ENCODE measurements at regions not wholly inside any gene's neighbourhood (a gene's known extent, or its start where the extent isn't known, plus 50 kb on each side); places are given as distances from the start of the nearest gene placed in this dataset.
"Not testable (repeated sequence)": the region's sequence is repeated elsewhere in the genome, so short reads cannot be mapped to it uniquely, and the experiment has no call there.

GRCh38 chr18:59848002-59848401, 51.8 kb upstream of the PMAIP1 start:
- no peak for DNase-seq (ENCODE audit: low spot score)

DNA sequence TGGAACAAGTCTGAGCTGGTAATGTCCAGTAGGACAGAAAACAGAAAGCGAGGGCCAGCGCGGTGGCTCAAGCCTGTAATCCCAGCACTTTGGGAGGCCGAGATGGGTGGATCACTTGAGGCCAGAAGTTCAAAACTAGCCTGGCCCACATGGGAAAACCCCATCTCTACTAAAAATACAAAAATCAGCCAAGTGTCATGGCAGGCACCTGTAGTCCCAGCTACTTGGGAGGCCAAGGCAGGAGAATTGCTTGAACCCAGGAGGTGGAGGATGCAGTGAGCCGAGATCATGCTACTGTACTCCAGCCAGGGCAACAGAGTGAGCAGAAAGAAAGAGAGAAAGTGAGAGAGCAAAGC, 52.3 kb upstream of the PMAIP1 start:
- not testable (repeated sequence) for DNase-seq (ENCODE audit: low spot score)

GRCh38 chr18:59846814-59847490, 52.8 kb upstream of the PMAIP1 start:
- no peak for DNase-seq (ENCODE audit: low spot score)

DNA sequence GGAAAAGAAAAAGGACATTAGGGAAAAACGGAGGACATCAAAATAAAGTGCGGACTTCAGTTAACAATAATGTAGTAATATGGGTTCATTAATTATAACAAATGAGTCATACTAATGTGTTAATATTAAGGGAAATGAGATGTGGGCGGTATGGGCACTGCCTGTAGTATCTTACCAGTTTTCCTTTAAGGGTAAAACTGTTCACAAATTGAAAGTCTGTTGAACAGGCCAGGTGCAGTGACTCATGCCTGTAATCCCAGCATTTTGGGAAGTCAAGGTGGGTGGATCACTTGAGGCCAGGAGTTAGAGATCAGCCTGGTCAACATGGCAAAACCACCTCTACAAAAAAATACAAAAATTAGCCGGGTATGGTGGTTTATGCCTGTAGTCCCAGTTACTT, 56.8 kb upstream of the PMAIP1 start:
- no peak for DNase-seq (ENCODE audit: low spot score)

DNA sequence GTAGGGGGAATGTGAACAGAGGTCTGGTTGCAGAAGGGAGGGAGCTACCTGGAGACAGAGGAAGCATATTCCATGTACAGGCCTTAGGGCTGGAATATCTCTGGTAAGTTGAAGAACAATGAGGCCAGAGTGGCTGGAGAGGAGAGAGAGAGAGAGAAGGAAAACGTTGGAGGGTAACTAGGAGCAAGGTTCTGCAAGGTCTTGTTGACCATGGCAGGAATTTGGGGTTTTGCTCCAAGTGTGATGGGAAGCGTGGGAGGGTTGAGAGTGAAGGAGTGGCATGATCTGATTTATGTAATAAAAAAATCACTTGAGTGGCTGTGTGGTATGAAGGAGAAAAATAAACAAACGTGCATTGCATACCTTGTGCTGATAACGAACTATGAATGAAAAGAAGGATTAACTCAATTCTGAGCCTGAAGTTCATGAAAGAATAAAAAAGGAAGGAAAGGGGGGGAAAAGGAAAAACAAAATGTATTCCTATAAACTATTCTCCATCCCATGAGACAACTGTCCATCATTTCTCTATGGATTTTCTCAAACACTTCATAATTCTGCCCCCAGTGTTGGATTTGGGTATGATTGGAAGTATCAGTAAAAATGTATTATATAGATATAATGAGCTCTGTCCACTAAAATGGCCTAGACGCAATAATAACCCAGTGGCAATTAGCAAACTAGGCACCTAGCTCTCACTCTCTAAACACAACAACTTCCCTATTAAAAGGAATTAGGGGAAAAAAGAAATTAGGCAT, 59.7 kb upstream of the PMAIP1 start:
- DNase-seq (ENCODE audit: low spot score), result no peak

DNA sequence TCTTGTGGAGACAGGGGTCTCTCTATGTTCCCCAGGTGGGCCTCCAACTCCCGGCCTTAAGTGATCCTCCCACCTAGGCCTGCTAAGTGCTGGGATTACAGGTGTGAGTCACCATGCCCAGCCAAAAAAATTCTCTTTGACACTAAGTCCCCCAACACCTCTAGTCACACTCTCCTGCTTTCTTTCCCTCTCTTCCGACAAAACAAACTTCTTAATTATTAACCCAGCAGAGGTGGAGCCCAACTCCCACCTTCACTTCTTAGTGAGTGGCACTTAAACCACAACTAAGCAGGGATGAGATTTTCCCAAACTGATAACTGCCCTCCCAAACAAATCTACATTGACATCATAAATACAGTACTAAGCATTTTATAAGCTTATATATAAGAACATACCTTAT, 60.5 kb upstream of the PMAIP1 start:
- no peak for DNase-seq (ENCODE audit: low spot score)

DNA sequence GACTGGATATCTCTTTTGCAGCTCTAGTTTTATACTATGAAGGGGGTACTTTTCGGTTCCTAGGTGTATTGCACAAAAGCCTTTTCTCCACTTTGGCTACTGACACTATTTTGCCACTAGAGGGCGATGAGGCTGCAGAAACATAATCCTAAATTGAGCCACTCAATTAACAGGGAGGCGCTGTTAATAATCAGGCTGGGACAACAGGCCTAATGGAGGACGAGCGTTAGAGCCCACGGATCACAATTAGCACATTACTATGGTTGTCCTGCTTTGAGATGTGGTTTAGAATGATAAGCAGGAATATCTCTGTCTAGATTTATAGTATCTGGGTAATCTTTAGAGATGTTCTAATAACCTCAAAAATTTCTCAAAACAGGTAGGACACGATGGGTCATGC, 62.2 kb upstream of the PMAIP1 start:
- DNase-seq (ENCODE audit: low spot score), result peak; percentile 62

DNA sequence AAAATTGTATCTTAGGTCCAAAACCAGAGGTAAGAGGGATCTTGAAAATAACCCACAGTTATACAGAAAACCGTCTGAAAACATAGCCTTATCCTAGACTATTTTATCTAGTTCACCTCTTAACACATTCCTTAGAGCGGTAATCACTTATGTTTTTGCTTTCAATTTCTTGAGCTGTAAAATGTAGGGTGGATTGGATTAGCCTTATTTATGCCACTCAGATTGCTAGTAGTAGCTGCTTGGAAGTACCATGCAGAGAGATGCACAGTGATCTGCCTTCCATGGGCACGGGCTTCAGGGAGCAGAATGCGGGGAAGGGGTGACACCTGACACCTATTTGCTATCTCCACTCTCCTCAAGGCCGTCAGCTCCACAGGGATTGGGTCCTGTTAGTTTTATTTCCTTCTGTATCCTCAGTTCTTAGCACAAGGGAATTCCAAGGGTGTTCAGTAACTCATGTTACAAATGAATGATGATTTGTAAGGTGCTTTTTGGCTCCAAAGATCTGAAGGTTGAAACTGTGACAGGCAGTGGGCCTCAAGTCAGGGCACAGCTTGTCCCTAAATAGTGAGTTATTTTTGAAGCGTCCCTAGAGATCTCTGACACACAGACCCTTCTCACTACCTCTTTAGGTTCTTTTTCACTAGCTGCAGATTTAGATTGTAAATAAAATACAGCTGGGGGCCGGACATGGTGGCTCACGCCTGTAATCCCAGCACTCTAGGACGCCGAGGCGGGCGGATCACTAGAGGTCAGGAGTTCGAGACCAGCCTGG, 64.0 kb upstream of the PMAIP1 start:
- DNase-seq (ENCODE audit: low spot score), result no peak

DNA sequence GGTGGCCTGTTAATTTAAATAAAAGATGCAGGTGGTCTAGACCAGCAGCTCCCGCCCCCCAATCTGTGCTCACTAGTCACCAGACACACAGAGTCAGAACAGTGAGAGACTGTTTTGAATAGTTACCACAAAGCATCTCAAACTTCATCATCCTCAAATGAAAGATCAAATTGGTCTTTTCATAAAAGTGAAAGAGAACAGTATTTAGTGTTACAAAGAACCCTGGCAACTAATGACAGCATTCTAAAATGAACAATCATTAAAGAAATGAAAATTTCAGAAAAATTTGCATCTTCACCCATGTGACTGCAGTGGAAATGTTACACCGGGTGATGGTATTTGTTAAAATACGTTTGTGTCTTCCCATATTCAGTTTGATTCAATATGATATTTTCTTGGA, 65.5 kb upstream of the PMAIP1 start:
- no peak for DNase-seq (ENCODE audit: low spot score)

- DNase-seq (ENCODE audit: low spot score), result no peak
Observed at GRCh38 chr18:59833785-59834184, 66.0 kb upstream of the PMAIP1 start.

DNA sequence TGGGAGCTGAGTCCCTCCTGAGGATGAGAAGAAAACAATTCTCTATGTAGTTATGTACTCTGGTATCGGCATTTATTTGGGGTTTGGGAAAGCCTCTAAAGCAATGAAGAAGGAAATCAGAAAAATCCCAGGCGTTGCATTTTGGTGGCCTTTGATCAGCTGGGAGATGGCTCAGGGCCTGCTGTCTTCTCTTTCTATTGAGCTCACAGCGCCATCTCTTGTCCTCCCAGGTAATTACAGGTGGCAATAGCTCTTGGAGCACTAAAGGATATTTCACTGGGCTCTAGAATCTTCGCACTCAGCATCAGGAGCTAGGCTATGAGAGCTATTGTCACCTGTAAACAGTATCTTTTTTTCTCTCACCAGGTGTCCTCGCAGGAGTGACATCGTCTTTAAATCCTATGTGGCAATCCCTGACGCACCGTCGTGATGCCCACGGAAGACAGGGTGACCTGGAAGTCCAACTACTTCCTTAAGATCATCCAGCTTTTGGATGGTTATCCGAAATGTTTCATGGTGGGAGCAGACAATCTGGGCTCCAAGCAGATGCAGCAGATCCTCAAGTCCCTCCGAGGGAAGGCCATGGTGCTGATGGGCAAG, 76.1 kb upstream of the PMAIP1 start:
- DNase-seq (ENCODE audit: low spot score), result peak; percentile 39

- no peak for DNase-seq (ENCODE audit: low spot score)
Observed at GRCh38 chr18:59822612-59823550, 76.9 kb upstream of the PMAIP1 start.

DNA sequence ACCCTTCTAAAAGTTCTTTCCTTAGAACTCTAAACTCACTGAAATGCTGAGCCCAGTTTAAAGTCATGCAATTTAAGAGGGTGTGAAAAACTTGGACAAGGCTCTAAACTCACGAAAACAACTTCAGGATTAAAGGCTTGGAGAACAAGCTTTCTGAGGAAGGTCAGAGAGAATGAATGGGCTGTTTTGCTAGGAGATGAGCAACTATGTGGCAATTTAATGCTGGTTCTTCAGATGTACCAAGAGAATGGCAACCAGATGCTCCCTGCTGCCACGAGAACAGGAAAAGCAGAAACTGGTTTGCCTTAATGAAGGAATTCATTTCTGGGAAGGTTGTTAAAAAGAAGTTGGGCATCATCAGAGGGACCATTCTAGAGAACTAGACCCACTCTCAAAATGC, 77.8 kb upstream of the PMAIP1 start:
- DNase-seq (ENCODE audit: low spot score), result no peak

- DNase-seq (ENCODE audit: low spot score), result no peak
Observed at GRCh38 chr18:59820663-59821062, 79.1 kb upstream of the PMAIP1 start.

DNA sequence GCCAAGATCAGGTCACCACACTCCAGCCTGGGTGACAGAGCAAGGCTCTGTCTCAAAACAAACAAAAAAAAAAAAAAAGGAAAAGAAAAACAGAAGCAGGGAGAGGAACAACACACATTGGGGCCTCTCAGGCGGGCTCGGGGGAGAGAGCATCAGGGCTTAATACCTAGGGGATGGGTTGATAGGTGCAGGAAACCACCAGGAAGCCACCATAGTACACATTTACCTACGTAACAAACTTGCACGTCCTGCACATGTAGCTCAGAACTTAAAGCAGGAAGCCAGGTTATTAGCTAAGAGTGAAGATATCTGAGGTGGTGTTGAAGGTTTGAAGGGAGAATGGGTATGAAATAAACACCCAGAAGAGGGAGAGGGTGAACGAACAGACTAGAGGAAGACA, 81.0 kb upstream of the PMAIP1 start:
- DNase-seq (ENCODE audit: low spot score), result no peak

DNA sequence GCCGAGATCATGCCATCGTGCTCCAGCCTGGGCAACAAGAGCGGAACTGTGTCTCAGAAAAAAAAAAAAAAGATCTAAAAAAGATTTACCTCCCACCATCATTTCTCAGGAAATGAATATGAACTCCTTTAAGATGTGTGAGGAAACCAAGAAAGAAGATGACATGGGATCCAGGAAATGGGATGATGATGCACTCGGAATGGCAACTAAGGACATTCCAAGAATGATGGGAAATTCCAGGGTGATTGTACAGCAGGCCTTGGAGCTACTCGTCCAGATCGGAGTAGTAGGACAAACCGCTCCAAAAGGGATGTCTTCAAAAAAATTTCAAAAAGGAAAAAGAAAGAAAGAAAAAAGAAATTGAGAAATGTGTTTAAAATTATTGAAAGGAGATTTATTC, 84.9 kb upstream of the PMAIP1 start:
- DNase-seq (ENCODE audit: low spot score), result no peak

DNA sequence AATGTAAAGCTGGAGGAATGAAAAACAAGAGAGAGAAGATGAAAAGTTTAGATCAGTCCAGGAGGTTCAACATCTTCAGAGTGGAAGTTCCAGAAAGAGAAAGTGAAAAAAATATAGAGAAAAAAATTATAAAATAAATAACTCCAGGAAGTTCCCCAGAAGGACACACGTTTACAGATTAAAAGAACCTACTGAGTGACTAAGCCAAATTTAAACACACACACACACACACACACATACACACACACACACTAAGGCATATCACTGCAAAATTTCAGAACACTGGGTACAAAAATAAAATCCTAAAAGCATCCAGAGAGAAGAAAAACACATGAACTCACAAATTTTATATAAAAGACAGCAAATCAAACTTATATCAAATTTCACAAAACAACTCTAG, 85.9 kb upstream of the PMAIP1 start:
- DNase-seq (ENCODE audit: low spot score), result no peak

DNA sequence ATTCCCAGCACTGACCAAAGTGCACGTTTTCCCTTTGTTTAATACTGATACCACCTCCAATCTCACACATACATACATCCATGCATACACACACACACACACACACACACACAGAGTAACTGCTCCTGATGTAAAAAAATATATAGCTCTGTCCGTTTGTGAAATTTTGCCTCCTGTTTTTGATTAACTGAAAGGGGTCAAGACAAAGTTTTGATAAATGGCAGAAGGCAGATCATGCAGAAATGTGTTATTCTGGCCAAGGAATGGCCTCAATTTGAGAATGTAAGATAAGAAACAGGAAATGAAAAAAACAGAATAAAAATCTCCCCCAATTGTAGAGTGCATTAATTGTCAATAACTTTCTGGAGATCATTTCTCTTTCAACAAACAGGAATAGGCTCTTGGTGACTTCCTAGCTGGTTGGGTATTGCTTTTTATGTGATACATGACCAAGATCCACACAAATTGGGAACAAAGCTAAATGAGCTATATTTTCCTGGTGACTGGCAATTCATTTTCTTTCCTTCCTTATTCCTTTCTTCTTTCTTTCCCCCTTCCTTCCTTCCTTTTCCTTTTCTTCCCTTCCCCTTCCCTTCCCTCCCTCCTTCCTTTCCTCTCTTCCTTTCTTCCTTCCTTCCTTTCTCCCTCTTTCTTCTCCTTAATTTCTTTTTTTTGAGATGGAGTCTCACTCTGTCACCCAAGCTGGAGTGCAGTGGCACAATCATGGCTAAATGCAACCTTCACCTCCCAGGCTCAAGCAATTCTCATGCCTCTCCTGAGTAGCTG, 88.9 kb upstream of the PMAIP1 start:
- DNase-seq (ENCODE audit: low spot score), result no peak

DNA sequence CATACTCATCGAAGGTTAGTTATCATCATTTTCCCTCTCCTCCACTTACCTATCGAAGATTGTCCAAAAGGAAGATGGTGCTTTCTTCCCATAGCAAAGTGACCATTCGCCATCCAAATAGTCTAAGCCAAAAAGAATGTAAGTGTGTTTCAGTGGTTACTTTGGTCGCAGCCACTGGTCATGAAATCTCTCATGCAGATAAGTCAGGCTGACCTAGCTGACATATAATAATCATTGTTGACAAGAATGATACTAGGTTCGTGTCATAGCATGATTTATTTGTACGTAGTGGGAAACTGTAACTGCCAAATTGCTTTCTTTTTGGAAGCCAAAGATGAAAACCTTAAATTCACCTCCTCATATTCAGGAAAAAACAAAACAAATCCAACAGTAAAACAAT, 89.6 kb upstream of the PMAIP1 start:
- DNase-seq (ENCODE audit: low spot score), result no peak

- no peak for DNase-seq (ENCODE audit: low spot score)
Observed at GRCh38 chr18:59802031-59802430, 97.8 kb upstream of the PMAIP1 start.

- no peak for DNase-seq (ENCODE audit: low spot score)
Observed at GRCh38 chr18:59801576-59801975, 98.2 kb upstream of the PMAIP1 start.
